ENCODE measurements at regions not wholly inside any gene's neighbourhood (a gene's known extent, or its start where the extent isn't known, plus 50 kb on each side); places are given as distances from the start of the nearest gene placed in this dataset.

- no peak for TF ChIP-seq EP300 (conservative IDR thresholded peaks at IDR 0.05; ENCODE audit: poor library complexity, severe bottlenecking)
- no peak for TF ChIP-seq MXI1 (conservative IDR thresholded peaks at IDR 0.05; ENCODE audit: poor library complexity, severe bottlenecking)
- TF ChIP-seq RAD21 (conservative IDR thresholded peaks at IDR 0.05) = no peak
- TF ChIP-seq EZH2 (IDR thresholded peaks at IDR 0.05; ENCODE audit: borderline replicate concordance, insufficient read depth, low read length, poor library complexity, severe bottlenecking) = no peak
- TF ChIP-seq REST (IDR thresholded peaks at IDR 0.05; ENCODE audit: borderline replicate concordance) = no peak
- no peak for TF ChIP-seq SMC3 (conservative IDR thresholded peaks at IDR 0.05; ENCODE audit: poor library complexity)
- TF ChIP-seq, protein P1, sequence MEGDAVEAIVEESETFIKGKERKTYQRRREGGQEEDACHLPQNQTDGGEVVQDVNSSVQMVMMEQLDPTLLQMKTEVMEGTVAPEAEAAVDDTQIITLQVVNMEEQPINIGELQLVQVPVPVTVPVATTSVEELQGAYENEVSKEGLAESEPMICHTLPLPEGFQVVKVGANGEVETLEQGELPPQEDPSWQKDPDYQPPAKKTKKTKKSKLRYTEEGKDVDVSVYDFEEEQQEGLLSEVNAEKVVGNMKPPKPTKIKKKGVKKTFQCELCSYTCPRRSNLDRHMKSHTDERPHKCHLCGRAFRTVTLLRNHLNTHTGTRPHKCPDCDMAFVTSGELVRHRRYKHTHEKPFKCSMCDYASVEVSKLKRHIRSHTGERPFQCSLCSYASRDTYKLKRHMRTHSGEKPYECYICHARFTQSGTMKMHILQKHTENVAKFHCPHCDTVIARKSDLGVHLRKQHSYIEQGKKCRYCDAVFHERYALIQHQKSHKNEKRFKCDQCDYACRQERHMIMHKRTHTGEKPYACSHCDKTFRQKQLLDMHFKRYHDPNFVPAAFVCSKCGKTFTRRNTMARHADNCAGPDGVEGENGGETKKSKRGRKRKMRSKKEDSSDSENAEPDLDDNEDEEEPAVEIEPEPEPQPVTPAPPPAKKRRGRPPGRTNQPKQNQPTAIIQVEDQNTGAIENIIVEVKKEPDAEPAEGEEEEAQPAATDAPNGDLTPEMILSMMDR (IDR thresholded peaks at IDR 0.05; ENCODE audit: poor library complexity, severe bottlenecking) = no peak
- Histone ChIP-seq H3K9me3 (ENCODE audit: low read length) (no peaks in the 10 kb centered on the region), H3K27ac (ENCODE audit: low read length) (no peak overlapping the region), H3K4me3 (ENCODE audit: low read length) (no peak overlapping the region), H3K9me2 (ENCODE audit: insufficient read depth, low read length) (no peaks in the 10 kb centered on the region), H3K27me3 (ENCODE audit: insufficient read depth, low read depth, low read length) (no peaks in the 10 kb centered on the region), H3F3A (ENCODE audit: insufficient read depth, low read length, poor library complexity, severe bottlenecking) (no peaks in the 10 kb centered on the region), H2AFZ (ENCODE audit: low read depth, low read length) (no peak overlapping the region), H3K9ac (ENCODE audit: low read length) (no peak overlapping the region), H3K79me2 (replicated peaks; ENCODE audit: insufficient read depth, low read length) (no peaks in the 10 kb centered on the region), H3K4me2 (ENCODE audit: low read length) (no peak overlapping the region), H4K20me1 (ENCODE audit: insufficient read depth) (no peaks in the 10 kb centered on the region), H3K36me3 (ENCODE audit: insufficient read depth, low read length) (no peaks in the 10 kb centered on the region)
These were observed 204.4 kb downstream of the PPARGC1A start for GRCh38 chr4:23685471-23685870.

DNA sequence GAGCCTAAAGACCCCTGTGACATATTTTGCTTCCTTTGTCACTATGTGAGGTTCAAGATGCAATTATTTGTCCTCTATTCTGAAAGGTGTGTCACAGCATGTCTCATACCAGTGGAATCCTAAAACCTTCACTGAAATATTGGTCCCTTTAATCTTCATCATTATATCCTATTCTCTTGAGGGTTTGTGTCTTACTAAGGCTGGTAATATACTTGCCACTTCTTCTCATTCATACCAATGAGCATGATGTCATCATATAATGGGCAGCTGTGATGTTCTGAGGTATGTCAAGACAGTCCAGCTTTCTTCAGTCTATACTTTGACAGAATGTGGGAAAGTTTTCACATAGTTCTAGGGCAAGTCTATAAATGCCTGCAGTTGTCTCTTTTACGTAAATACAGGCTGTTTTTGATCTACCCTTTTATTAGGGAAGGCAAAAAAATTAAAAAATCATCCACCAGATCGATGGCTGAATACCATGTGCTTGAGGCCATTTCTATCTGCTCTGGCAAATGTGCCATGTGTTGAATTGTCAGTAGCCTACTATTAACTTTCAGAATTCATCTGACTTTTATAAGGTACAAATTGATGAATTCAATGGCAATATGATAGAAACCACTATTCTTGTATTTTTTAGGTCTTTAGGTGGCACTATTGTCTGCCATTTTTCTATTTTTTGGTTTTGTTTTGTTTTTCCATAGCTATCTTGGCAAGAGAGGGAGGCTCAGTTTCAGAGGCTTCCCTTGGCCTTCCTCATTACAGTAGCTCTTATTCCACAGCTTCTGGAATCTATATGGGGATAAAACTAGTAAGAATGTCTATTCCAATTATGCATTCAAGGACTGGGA is 209.0 kb downstream of the PPARGC1A start:
- Histone ChIP-seq H3K4me3 (ENCODE audit: low read length) (no peak overlapping the region), H3F3A (ENCODE audit: insufficient read depth, low read length, poor library complexity, severe bottlenecking) (no peaks in the 10 kb centered on the region), H3K27me3 (ENCODE audit: insufficient read depth, low read depth, low read length) (no peaks in the 10 kb centered on the region), H3K27ac (ENCODE audit: low read length) (no peak overlapping the region), H3K4me2 (ENCODE audit: low read length) (no peak overlapping the region), H4K20me1 (ENCODE audit: insufficient read depth) (no peaks in the 10 kb centered on the region), H3K36me3 (ENCODE audit: insufficient read depth, low read length) (no peaks in the 10 kb centered on the region), H2AFZ (ENCODE audit: low read depth, low read length) (no peak overlapping the region), H3K9ac (ENCODE audit: low read length) (no peak overlapping the region), H3K9me3 (ENCODE audit: low read length) (no peaks in the 10 kb centered on the region), H3K79me2 (replicated peaks; ENCODE audit: insufficient read depth, low read length) (no peaks in the 10 kb centered on the region), H3K9me2 (ENCODE audit: insufficient read depth, low read length) (no peaks in the 10 kb centered on the region)
- TF ChIP-seq POLR2AphosphoS5 (IDR thresholded peaks at IDR 0.05) (no peak), MXI1 (conservative IDR thresholded peaks at IDR 0.05; ENCODE audit: poor library complexity, severe bottlenecking) (no peak), RAD21 (conservative IDR thresholded peaks at IDR 0.05) (no peak), REST (IDR thresholded peaks at IDR 0.05; ENCODE audit: borderline replicate concordance) (no peak), EZH2 (IDR thresholded peaks at IDR 0.05; ENCODE audit: borderline replicate concordance, insufficient read depth, low read length, poor library complexity, severe bottlenecking) (no peak), SMC3 (conservative IDR thresholded peaks at IDR 0.05; ENCODE audit: poor library complexity) (no peak)

All from neural cell (in vitro differentiated cells).